SK-N-SH (cell line): ENCODE measurements at regions not wholly inside any gene's neighbourhood (a gene's known extent, or its start where the extent isn't known, plus 50 kb on each side); places are given as distances from the start of the nearest gene placed in this dataset.

ENCODE experiments used
- CTCF ChIA-PET: fragments of 300-600, 350-600 bp; formaldehyde crosslinking; extraction: SDS; loops from one replicate; lab custom pipeline; 2021; lab: Yijun Ruan, JAX
- POLR2A ChIA-PET: fragments of 350-600 bp; sonication (Branson Sonifier 250); formaldehyde crosslinking; extraction: SDS; loops from one replicate; lab custom pipeline; 2020; ENCODE audit warnings: antibody characterized with exemption, inconsistent platforms; lab: Yijun Ruan, JAX
- DNase-seq: peaks from one replicate; pipeline ENCODE4 v3.0.0; 2012
- H2AFZ ChIP-seq: fragments of 200-600 bp; sonication (generic); 2 replicates; pipeline ENCODE4 v1.8.1; 2016; ENCODE audit warnings: antibody characterized with exemption, mild to moderate bottlenecking, low read depth
- H3F3A ChIP-seq: fragments of 200-600 bp; sonication (generic); replicated peaks from 2 replicates; pipeline ENCODE3; 2016; ENCODE audit warnings: antibody characterized with exemption, mild to moderate bottlenecking; ENCODE audit not compliant: insufficient read depth
- H3K27ac ChIP-seq, 2 experiments: fragments of 200-500 bp in 1 of 2; fragments of 200-600 bp in 1 of 2; sonication (Bioruptor generic) in 1 of 2; sonication (generic), shearing (Covaris generic) in 1 of 2; 2 replicates each; pipeline versions ENCODE4 v1.5.1 to v1.6.1; 2014 to 2016; ENCODE audit warnings: low read depth in 2 of 2, inconsistent platforms in 1 of 2, low read length in 1 of 2, mild to moderate bottlenecking in 1 of 2, mixed read lengths in 1 of 2
- H3K27me3 ChIP-seq: fragments of 200-600 bp; sonication (generic), shearing (Covaris generic); 2 replicates; pipeline ENCODE4 v1.6.1; 2016; ENCODE audit warnings: mixed run types; ENCODE audit not compliant: insufficient read depth
- H3K36me3 ChIP-seq, 2 experiments: fragments of 200-500 bp in 1 of 2; fragments of 200-600 bp in 1 of 2; sonication (Bioruptor generic) in 1 of 2; sonication (generic) in 1 of 2; replicated peaks in 1 of 2; 2 replicates each; pipeline versions ENCODE3 to v1.5.1; 2014 to 2016; ENCODE audit warnings: low read length in 1 of 2, mild to moderate bottlenecking in 1 of 2; ENCODE audit not compliant: insufficient read depth in 2 of 2, control insufficient read depth in 1 of 2
- H3K4me1 ChIP-seq, 2 experiments: fragments of 200-500 bp in 1 of 2; fragments of 200-600 bp in 1 of 2; sonication (Bioruptor generic) in 1 of 2; sonication (generic), shearing (Covaris generic) in 1 of 2; 2 replicates each; pipeline versions ENCODE4 v1.5.1 to v1.6.1; 2014 to 2016; ENCODE audit warnings: low read depth in 1 of 2, low read length in 1 of 2, mixed run types in 1 of 2; ENCODE audit not compliant: insufficient read depth in 2 of 2, control insufficient read depth in 1 of 2
- H3K4me2 ChIP-seq: fragments of 200-600 bp; sonication (generic), shearing (Covaris generic); 2 replicates; pipeline ENCODE4 v1.6.1; 2017; ENCODE audit warnings: mixed run types
- H3K4me3 ChIP-seq, 2 experiments: fragments of 200-500 bp in 1 of 2; fragments of 200-600 bp in 1 of 2; sonication (Bioruptor generic) in 1 of 2; sonication (generic), shearing (Covaris generic) in 1 of 2; 2 replicates each; pipeline versions ENCODE4 v1.5.1 to v1.8.1; 2014 to 2016; ENCODE audit warnings: low read depth in 2 of 2, inconsistent platforms in 1 of 2, low read length in 1 of 2, mild to moderate bottlenecking in 1 of 2, mixed read lengths in 1 of 2, moderate library complexity in 1 of 2
- H3K79me2 ChIP-seq: fragments of 200-600 bp; sonication (generic); 2 replicates; pipeline ENCODE4 v1.8.1; 2017; ENCODE audit warnings: mild to moderate bottlenecking; ENCODE audit not compliant: insufficient read depth
- H3K9ac ChIP-seq: fragments of 200-600 bp; sonication (generic); 2 replicates; pipeline ENCODE4 v1.6.1; 2017; ENCODE audit warnings: mixed run types
- H3K9me2 ChIP-seq: fragments of 200-600 bp; sonication (generic); 2 replicates; pipeline ENCODE4 v1.6.1; 2017; ENCODE audit warnings: mixed run types
- H3K9me3 ChIP-seq: fragments of 200-600 bp; sonication (generic); 2 replicates; pipeline ENCODE4 v1.6.1; 2017; ENCODE audit warnings: mixed run types, mild to moderate bottlenecking, moderate library complexity
- H4K20me1 ChIP-seq: fragments of 200-600 bp; sonication (generic); 2 replicates; pipeline ENCODE4 v1.6.1; 2017; ENCODE audit warnings: mild to moderate bottlenecking, mixed run types; ENCODE audit not compliant: insufficient read depth
- ELF1 ChIP-seq: IDR thresholded peaks from 2 replicates; pipeline ENCODE4 v1.4.0; 2012
- EZH2phosphoT487 ChIP-seq: fragments of 200-600 bp; sonication (generic); IDR thresholded peaks from 2 replicates; pipeline ENCODE4 v1.6.1; 2017; ENCODE audit warnings: low read depth, mixed run types, mild to moderate bottlenecking, antibody characterized with exemption, moderate library complexity, borderline replicate concordance
- GABPA ChIP-seq: IDR thresholded peaks from 2 replicates; pipeline ENCODE4 v1.4.0; 2012; ENCODE audit warnings: low read depth, mild to moderate bottlenecking
- GATA2 ChIP-seq: sonication (generic); formaldehyde crosslinking; IDR thresholded peaks from 2 replicates; pipeline ENCODE4 v1.5.0; 2020; ENCODE audit warnings: mild to moderate bottlenecking, missing genetic modification reagents
- MEF2A ChIP-seq: IDR thresholded peaks from 2 replicates; pipeline ENCODE4 v1.4.0; 2012; ENCODE audit warnings: low read depth, borderline replicate concordance
- MXI1 ChIP-seq: IDR thresholded peaks from 2 replicates; pipeline ENCODE4 v1.6.1; 2012; ENCODE audit warnings: mild to moderate bottlenecking, low read depth, low read length, improper control_type of control experiment
- NRF1 ChIP-seq: IDR thresholded peaks from 2 replicates; pipeline ENCODE4 v1.6.1; 2012; ENCODE audit warnings: low read depth, mild to moderate bottlenecking, low read length
- POLR2AphosphoS5 ChIP-seq: IDR thresholded peaks from 2 replicates; pipeline ENCODE4 v1.6.1; 2012; ENCODE audit warnings: low read depth, low read length
- RAD21 ChIP-seq: IDR thresholded peaks from 2 replicates; pipeline ENCODE4 v1.6.1; 2012; ENCODE audit warnings: mild to moderate bottlenecking, low read length
- RFX5 ChIP-seq: IDR thresholded peaks from 2 replicates; pipeline ENCODE4 v1.6.1; 2012; ENCODE audit warnings: mild to moderate bottlenecking, improper control_type of control experiment, low read length
- RXRA ChIP-seq: IDR thresholded peaks from 2 replicates; pipeline ENCODE4 v1.4.0; 2012; ENCODE audit warnings: low read depth, mild to moderate bottlenecking, borderline replicate concordance
- SIN3A ChIP-seq: IDR thresholded peaks from 2 replicates; pipeline ENCODE4 v1.6.1; 2012; ENCODE audit warnings: low read depth, mild to moderate bottlenecking, low read length, moderate library complexity, borderline replicate concordance
- SMC3 ChIP-seq: IDR thresholded peaks from 2 replicates; pipeline ENCODE4 v1.6.1; 2012; ENCODE audit warnings: low read depth, low read length, improper control_type of control experiment
- TEAD4 ChIP-seq: IDR thresholded peaks from 2 replicates; pipeline ENCODE4 v1.4.0; 2012; ENCODE audit warnings: mild to moderate bottlenecking, borderline replicate concordance; ENCODE audit not compliant: insufficient read depth
- YY1 ChIP-seq: IDR thresholded peaks from 2 replicates; pipeline ENCODE4 v1.4.0; 2012; ENCODE audit warnings: low read depth, mild to moderate bottlenecking
- WGBS: methylation state at CpG from one replicate; pipeline ENCODE4 v1.1.6; 2017; ENCODE audit warnings: low lambda C conversion rate; 5-methylcytosine and 5-hydroxymethylcytosine counted together
- TF ChIP-seq, protein P1 (sequence below): IDR thresholded peaks from 2 replicates; pipeline ENCODE4 v1.4.0; 2012; ENCODE audit warnings: low read depth, borderline replicate concordance
- TF ChIP-seq, protein P2 (sequence below): IDR thresholded peaks from 2 replicates; pipeline ENCODE4; 2012
- TF ChIP-seq, protein P3 (sequence below): fragments of 150-350 bp; IDR thresholded peaks from 2 replicates; pipeline ENCODE4 v1.6.1; 2016; ENCODE audit warnings: mild to moderate bottlenecking, low read depth, low read length
- TF ChIP-seq, protein P4 (sequence below): IDR thresholded peaks from 2 replicates; pipeline ENCODE4 v1.4.0; 2012; ENCODE audit warnings: low read depth
- TF ChIP-seq, protein P5 (sequence below): IDR thresholded peaks from 2 replicates; pipeline ENCODE4 v1.6.1; 2012; ENCODE audit warnings: mild to moderate bottlenecking, low read depth, low read length, moderate library complexity

DNA sequence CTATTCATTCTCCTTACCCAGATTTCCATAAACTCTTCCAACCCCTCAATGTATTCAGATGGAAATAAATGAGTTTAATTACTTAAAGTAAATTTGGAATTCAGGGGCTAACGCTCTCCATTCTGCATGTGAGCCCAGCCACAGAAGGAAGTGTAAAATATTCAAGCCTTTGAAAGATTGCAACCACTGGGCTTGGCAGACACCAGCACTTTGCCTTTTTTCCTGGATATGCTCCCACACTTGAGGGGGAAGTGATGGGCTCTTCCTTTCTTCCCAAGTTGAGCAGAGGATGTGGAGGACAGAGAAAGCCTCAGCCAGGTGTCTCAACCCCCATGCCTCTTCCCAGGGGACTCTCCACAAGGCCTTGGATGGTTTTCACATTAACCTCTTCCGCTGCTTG is 825.1 kb upstream of the EEF2KMT start:
- no peak for DNase-seq
- CTCF ChIA-PET = no interaction called here
- Histone ChIP-seq H3F3A (no peaks in the 10 kb centered on the region), H3K9me3 (0 out of 2 replicates have a peak, but pooled peaks cover 6% of the 10 kb centered on the region), H3K4me2 (no peak overlapping the region), H3K9me2 (no peaks in the 10 kb centered on the region), H3K27ac (no peak overlapping the region), H3K79me2 (no peaks in the 10 kb centered on the region), H3K9ac (no peak overlapping the region), H3K36me3 (no peaks in the 10 kb centered on the region), H3K4me1 (no peaks in the 10 kb centered on the region), H4K20me1 (no peaks in the 10 kb centered on the region), H2AFZ (no peak overlapping the region), H3K4me3 (no peak overlapping the region), H3K27me3 (no peaks in the 10 kb centered on the region)
- WGBS = 18% methylated on average over 2 of the region's 2 CpGs
- POLR2A ChIA-PET = interaction anchor here (1.2 kb wide), 1 partner anchor 12 kb away, joined by 3 read pairs; no protein-coding TSS in a partner anchor
- TF ChIP-seq, protein P1, sequence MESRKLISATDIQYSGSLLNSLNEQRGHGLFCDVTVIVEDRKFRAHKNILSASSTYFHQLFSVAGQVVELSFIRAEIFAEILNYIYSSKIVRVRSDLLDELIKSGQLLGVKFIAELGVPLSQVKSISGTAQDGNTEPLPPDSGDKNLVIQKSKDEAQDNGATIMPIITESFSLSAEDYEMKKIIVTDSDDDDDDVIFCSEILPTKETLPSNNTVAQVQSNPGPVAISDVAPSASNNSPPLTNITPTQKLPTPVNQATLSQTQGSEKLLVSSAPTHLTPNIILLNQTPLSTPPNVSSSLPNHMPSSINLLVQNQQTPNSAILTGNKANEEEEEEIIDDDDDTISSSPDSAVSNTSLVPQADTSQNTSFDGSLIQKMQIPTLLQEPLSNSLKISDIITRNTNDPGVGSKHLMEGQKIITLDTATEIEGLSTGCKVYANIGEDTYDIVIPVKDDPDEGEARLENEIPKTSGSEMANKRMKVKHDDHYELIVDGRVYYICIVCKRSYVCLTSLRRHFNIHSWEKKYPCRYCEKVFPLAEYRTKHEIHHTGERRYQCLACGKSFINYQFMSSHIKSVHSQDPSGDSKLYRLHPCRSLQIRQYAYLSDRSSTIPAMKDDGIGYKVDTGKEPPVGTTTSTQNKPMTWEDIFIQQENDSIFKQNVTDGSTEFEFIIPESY = no peak
- no peak for TF ChIP-seq ELF1
- TF ChIP-seq RFX5 = no peak
- TF ChIP-seq POLR2AphosphoS5 = no peak
- TF ChIP-seq, protein P2, sequence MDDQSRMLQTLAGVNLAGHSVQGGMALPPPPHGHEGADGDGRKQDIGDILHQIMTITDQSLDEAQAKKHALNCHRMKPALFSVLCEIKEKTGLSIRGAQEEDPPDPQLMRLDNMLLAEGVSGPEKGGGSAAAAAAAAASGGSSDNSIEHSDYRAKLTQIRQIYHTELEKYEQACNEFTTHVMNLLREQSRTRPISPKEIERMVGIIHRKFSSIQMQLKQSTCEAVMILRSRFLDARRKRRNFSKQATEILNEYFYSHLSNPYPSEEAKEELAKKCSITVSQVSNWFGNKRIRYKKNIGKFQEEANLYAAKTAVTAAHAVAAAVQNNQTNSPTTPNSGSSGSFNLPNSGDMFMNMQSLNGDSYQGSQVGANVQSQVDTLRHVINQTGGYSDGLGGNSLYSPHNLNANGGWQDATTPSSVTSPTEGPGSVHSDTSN = no peak
- TF ChIP-seq RXRA = no peak
- no peak for TF ChIP-seq SMC3
- no peak for TF ChIP-seq MXI1
- no peak for TF ChIP-seq EZH2phosphoT487
- TF ChIP-seq, protein P3, sequence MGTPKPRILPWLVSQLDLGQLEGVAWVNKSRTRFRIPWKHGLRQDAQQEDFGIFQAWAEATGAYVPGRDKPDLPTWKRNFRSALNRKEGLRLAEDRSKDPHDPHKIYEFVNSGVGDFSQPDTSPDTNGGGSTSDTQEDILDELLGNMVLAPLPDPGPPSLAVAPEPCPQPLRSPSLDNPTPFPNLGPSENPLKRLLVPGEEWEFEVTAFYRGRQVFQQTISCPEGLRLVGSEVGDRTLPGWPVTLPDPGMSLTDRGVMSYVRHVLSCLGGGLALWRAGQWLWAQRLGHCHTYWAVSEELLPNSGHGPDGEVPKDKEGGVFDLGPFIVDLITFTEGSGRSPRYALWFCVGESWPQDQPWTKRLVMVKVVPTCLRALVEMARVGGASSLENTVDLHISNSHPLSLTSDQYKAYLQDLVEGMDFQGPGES = no peak
- TF ChIP-seq GATA2 (CRISPR knock-in tag) = no peak
- no peak for TF ChIP-seq YY1
- TF ChIP-seq, protein P4, sequence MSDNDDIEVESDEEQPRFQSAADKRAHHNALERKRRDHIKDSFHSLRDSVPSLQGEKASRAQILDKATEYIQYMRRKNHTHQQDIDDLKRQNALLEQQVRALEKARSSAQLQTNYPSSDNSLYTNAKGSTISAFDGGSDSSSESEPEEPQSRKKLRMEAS = no peak
- no peak for TF ChIP-seq NRF1
- no peak for TF ChIP-seq SIN3A
- TF ChIP-seq MEF2A = no peak
- no peak for TF ChIP-seq RAD21
- TF ChIP-seq TEAD4 = no peak
- TF ChIP-seq, protein P5, sequence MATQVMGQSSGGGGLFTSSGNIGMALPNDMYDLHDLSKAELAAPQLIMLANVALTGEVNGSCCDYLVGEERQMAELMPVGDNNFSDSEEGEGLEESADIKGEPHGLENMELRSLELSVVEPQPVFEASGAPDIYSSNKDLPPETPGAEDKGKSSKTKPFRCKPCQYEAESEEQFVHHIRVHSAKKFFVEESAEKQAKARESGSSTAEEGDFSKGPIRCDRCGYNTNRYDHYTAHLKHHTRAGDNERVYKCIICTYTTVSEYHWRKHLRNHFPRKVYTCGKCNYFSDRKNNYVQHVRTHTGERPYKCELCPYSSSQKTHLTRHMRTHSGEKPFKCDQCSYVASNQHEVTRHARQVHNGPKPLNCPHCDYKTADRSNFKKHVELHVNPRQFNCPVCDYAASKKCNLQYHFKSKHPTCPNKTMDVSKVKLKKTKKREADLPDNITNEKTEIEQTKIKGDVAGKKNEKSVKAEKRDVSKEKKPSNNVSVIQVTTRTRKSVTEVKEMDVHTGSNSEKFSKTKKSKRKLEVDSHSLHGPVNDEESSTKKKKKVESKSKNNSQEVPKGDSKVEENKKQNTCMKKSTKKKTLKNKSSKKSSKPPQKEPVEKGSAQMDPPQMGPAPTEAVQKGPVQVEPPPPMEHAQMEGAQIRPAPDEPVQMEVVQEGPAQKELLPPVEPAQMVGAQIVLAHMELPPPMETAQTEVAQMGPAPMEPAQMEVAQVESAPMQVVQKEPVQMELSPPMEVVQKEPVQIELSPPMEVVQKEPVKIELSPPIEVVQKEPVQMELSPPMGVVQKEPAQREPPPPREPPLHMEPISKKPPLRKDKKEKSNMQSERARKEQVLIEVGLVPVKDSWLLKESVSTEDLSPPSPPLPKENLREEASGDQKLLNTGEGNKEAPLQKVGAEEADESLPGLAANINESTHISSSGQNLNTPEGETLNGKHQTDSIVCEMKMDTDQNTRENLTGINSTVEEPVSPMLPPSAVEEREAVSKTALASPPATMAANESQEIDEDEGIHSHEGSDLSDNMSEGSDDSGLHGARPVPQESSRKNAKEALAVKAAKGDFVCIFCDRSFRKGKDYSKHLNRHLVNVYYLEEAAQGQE = no peak
- no peak for TF ChIP-seq GABPA
